ENCODE measurements at regions not wholly inside any gene's neighbourhood (a gene's known extent, or its start where the extent isn't known, plus 50 kb on each side); places are given as distances from the start of the nearest gene placed in this dataset.

- no peaks in the 10 kb centered on the region for H3K79me1 ChIP-seq (ENCODE audit: low read depth, low read length)
- H3K27ac ChIP-seq (ENCODE audit: low read depth, low read length): no peak overlapping the region
- no peak overlapping the region for H3K4me2 ChIP-seq (ENCODE audit: insufficient read depth in 1 of 2, low read depth in 2 of 2, low read length in 2 of 2)
- POLR2A ChIA-PET (ENCODE audit: partially characterized antibody): no interaction called here
- H3K4me3 ChIP-seq (ENCODE audit: extremely low read depth in 1 of 4, insufficient read depth in 2 of 4, low read depth in 3 of 4, low read length in 4 of 4): no peak overlapping the region
- FAIRE-seq: no peak
- H3K27me3 ChIP-seq (replicated peaks in 1 of 4; ENCODE audit: control insufficient read depth in 3 of 4, extremely low read depth in 1 of 4, insufficient read depth in 3 of 4, low read length in 3 of 4): no peaks in the 10 kb centered on the region
- H2BK12ac ChIP-seq (ENCODE audit: low read depth, low read length): no peak overlapping the region
- CTCF ChIA-PET (ENCODE audit: partially characterized antibody): no interaction called here
- no peak overlapping the region for H3K4ac ChIP-seq (replicated peaks; ENCODE audit: insufficient read length, low read depth, low read length)
- no peaks in the 10 kb centered on the region for H3K36me3 ChIP-seq (ENCODE audit: control insufficient read depth in 2 of 4, insufficient read depth in 4 of 4, low read length in 3 of 4)
- H2AFZ ChIP-seq (ENCODE audit: low read length): no peak overlapping the region
- no peak overlapping the region for H3K9ac ChIP-seq (replicated peaks in 1 of 4; ENCODE audit: extremely low read depth in 1 of 4, low read depth in 3 of 4, low read length in 3 of 4)
- no peak overlapping the region for H4K8ac ChIP-seq (ENCODE audit: extremely low read depth, insufficient read depth, low read length)
- H3K14ac ChIP-seq (ENCODE audit: insufficient read length): no peak overlapping the region
- H3K56ac ChIP-seq (replicated peaks; ENCODE audit: insufficient read length, low read depth, low read length): no peak overlapping the region
- H4K91ac ChIP-seq (replicated peaks; ENCODE audit: insufficient read length, low read length): no peak overlapping the region
- H4K5ac ChIP-seq (ENCODE audit: insufficient read length, low read depth, low read length): no peak overlapping the region
- H3K4me1 ChIP-seq (replicated peaks in 1 of 4; ENCODE audit: control insufficient read depth in 3 of 4, insufficient read depth in 4 of 4, low read length in 3 of 4): no peaks in the 10 kb centered on the region
- no peak for DNase-seq (ENCODE audit: low read depth in 1 of 2, low spot score in 2 of 2)
- no peak overlapping the region for H2BK120ac ChIP-seq (replicated peaks; ENCODE audit: low read depth, low read length)
- H3K23me2 ChIP-seq (ENCODE audit: low read depth, low read length): no peaks in the 10 kb centered on the region
- no peak overlapping the region for H2BK15ac ChIP-seq (ENCODE audit: low read length)
- H2BK5ac ChIP-seq (ENCODE audit: low read depth, low read length): no peak overlapping the region
- H3K23ac ChIP-seq (ENCODE audit: insufficient read length): no peak overlapping the region
- H4K20me1 ChIP-seq (replicated peaks in 1 of 2; ENCODE audit: control insufficient read depth in 1 of 2, insufficient read depth in 2 of 2, low read length in 2 of 2): no peaks in the 10 kb centered on the region
- TF ChIP-seq EZH2 (IDR thresholded peaks at IDR 0.05; ENCODE audit: low read depth, low read length, severe bottlenecking): no peak
- no peak for TF ChIP-seq ATF3 (IDR thresholded peaks at IDR 0.05; ENCODE audit: insufficient read depth, low read depth, low read length)
- TF ChIP-seq SUZ12 (IDR thresholded peaks at IDR 0.05; ENCODE audit: low read length): no peak
- no peak overlapping the region for H2BK20ac ChIP-seq (ENCODE audit: low read length)
- H3K79me2 ChIP-seq (ENCODE audit: control insufficient read depth in 1 of 2, insufficient read depth in 2 of 2, low read length in 2 of 2): no peaks in the 10 kb centered on the region
- 87% methylated on average over 4 of the region's 4 CpGs; no CpG with 5 or more reads in 1 of the 2 experiments for WGBS, 2 experiments (ENCODE audit: extremely low coverage in 1 of 2, insufficient coverage in 1 of 2, insufficient read length in 1 of 2, insufficient replicate concordance in 2 of 2, low coverage in 1 of 2, low lambda C conversion rate in 2 of 2, missing lambda C conversion rate in 1 of 2)
- H3K9me3 ChIP-seq (ENCODE audit: insufficient read depth in 2 of 2, low read depth in 1 of 2, low read length in 1 of 2): no peaks in the 10 kb centered on the region
- no peak overlapping the region for H3K18ac ChIP-seq (ENCODE audit: extremely low read depth, low read length)
- no peak overlapping the region for H2AK5ac ChIP-seq (ENCODE audit: low read depth, low read length)
Measured at GRCh38 chr2:185185044-185185443, 553.6 kb upstream of the FSIP2 start.

Data from H1 (cell line).